ENCODE measurements at regions not wholly inside any gene's neighbourhood (a gene's known extent, or its start where the extent isn't known, plus 50 kb on each side); places are given as distances from the start of the nearest gene placed in this dataset.
"Not testable (repeated sequence)": the region's sequence is repeated elsewhere in the genome, so short reads cannot be mapped to it uniquely, and the experiment has no call there.

DNA sequence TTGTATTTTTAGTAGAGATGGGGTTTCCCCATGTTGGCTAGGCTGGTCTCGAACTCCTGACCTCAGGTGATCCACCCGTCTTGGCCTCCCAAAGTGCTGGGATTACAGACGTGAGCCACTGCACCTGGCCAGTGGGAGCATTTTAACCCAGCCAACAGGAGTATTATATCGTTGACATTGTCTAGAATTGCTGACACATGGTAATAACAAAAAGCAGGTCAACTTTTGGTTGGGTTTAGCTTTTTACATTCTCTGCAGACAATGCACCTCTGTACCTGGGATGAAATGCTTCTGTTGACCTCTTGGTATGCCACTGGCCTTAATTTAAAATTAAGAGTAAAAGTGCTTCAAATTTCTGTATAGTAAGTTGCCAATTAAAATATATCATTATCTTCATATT is 245.6 kb downstream of the TTC6 start:
- TF ChIP-seq, protein P1, sequence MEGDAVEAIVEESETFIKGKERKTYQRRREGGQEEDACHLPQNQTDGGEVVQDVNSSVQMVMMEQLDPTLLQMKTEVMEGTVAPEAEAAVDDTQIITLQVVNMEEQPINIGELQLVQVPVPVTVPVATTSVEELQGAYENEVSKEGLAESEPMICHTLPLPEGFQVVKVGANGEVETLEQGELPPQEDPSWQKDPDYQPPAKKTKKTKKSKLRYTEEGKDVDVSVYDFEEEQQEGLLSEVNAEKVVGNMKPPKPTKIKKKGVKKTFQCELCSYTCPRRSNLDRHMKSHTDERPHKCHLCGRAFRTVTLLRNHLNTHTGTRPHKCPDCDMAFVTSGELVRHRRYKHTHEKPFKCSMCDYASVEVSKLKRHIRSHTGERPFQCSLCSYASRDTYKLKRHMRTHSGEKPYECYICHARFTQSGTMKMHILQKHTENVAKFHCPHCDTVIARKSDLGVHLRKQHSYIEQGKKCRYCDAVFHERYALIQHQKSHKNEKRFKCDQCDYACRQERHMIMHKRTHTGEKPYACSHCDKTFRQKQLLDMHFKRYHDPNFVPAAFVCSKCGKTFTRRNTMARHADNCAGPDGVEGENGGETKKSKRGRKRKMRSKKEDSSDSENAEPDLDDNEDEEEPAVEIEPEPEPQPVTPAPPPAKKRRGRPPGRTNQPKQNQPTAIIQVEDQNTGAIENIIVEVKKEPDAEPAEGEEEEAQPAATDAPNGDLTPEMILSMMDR (IDR thresholded peaks at IDR 0.05 in 4 of 5, conservative IDR thresholded peaks at IDR 0.05 in 1 of 5): not testable (repeated sequence)
- not testable (repeated sequence) for TF ChIP-seq POLR2A (IDR thresholded peaks at IDR 0.05)
